Activated naive CD8-positive, alpha-beta T cell treated with anti-CD3 and anti-CD28 coated beads, Interleukin-2, amount 10 ng/mL, durations not matched to agents 7 days and 5 days (primary cell): ENCODE measurements at regions not wholly inside any gene's neighbourhood (a gene's known extent, or its start where the extent isn't known, plus 50 kb on each side); places are given as distances from the start of the nearest gene placed in this dataset.

Source experiments
- ATAC-seq: fragments of 150-1000 bp; cut with Tn5 transposase; one replicate; pipeline ENCODE4 v1.10.0; 2021; ENCODE audit warnings: low read depth, moderate library complexity
- POLR2A ChIA-PET: fragments of 350-600 bp; sonication (Branson Sonifier 250); formaldehyde crosslinking; loops from one replicate; lab custom pipeline; 2021; ENCODE audit warnings: antibody characterized with exemption; lab: Charles Lee
- DNase-seq: peaks from one replicate; pipeline ENCODE4 v3.0.0; 2021
- H3K27ac Mint-ChIP-seq: one replicate; pipeline ENCODE4 v1.8.0; 2022; ENCODE audit warnings: mild to moderate bottlenecking, mixed read lengths
- H3K27me3 Mint-ChIP-seq: one replicate; pipeline ENCODE4 v1.8.0; 2022; ENCODE audit warnings: mild to moderate bottlenecking, moderate library complexity, mixed read lengths
- H3K36me3 Mint-ChIP-seq: one replicate; pipeline ENCODE4 v1.8.0; 2021; ENCODE audit warnings: mild to moderate bottlenecking, mixed read lengths
- H3K4me1 Mint-ChIP-seq: one replicate; pipeline ENCODE4 v1.8.0; 2021; ENCODE audit warnings: mixed read lengths
- H3K4me3 Mint-ChIP-seq: one replicate; pipeline ENCODE4 v1.8.0; 2022; ENCODE audit warnings: mild to moderate bottlenecking, moderate library complexity, mixed read lengths
- H3K9me3 Mint-ChIP-seq: one replicate; pipeline ENCODE4 v1.8.0; 2021; ENCODE audit warnings: mixed read lengths

GRCh38 chr6:113306552-113307145 is 550.5 kb upstream of the MARCKS start:
- H3K4me1 Mint-ChIP-seq = no peaks in the 10 kb centered on the region
- no peak overlapping the region for H3K27ac Mint-ChIP-seq
- H3K27me3 Mint-ChIP-seq = peaks cover 5% of the 10 kb centered on the region
- ATAC-seq (no peak), DNase-seq (peak; percentile 43)
- no peak overlapping the region for H3K4me3 Mint-ChIP-seq
- no peaks in the 10 kb centered on the region for H3K9me3 Mint-ChIP-seq
- H3K36me3 Mint-ChIP-seq = no peaks in the 10 kb centered on the region
- POLR2A ChIA-PET = no interaction called here

- H3K9me3 Mint-ChIP-seq = no peaks in the 10 kb centered on the region
- ATAC-seq (no peak), DNase-seq (no peak)
- H3K27me3 Mint-ChIP-seq = peaks cover 5% of the 10 kb centered on the region
- H3K4me3 Mint-ChIP-seq = no peak overlapping the region
- H3K4me1 Mint-ChIP-seq = no peaks in the 10 kb centered on the region
- POLR2A ChIA-PET = no interaction called here
- no peak overlapping the region for H3K27ac Mint-ChIP-seq
- no peaks in the 10 kb centered on the region for H3K36me3 Mint-ChIP-seq
These were observed 548.9 kb upstream of the MARCKS start for GRCh38 chr6:113308266-113308665.

GRCh38 chr6:113313841-113314240 is 543.3 kb upstream of the MARCKS start:
- DNase-seq (no peak), ATAC-seq (no peak)
- Mint-ChIP-seq H3K27me3 (peaks cover 7% of the 10 kb centered on the region), H3K36me3 (no peaks in the 10 kb centered on the region), H3K9me3 (no peaks in the 10 kb centered on the region), H3K27ac (no peak overlapping the region), H3K4me3 (no peak overlapping the region), H3K4me1 (no peaks in the 10 kb centered on the region)
- POLR2A ChIA-PET = no interaction called here

- Mint-ChIP-seq H3K27ac (no peak overlapping the region), H3K4me3 (no peak overlapping the region), H3K9me3 (no peaks in the 10 kb centered on the region), H3K27me3 (peaks cover 9% of the 10 kb centered on the region), H3K4me1 (no peaks in the 10 kb centered on the region), H3K36me3 (no peaks in the 10 kb centered on the region)
- POLR2A ChIA-PET = no interaction called here
- ATAC-seq = no peak
- DNase-seq = no peak
These were observed 542.0 kb upstream of the MARCKS start for GRCh38 chr6:113315165-113315564.

- POLR2A ChIA-PET = no interaction called here
- Mint-ChIP-seq H3K27ac (no peak overlapping the region), H3K27me3 (peaks cover 5% of the 10 kb centered on the region), H3K36me3 (no peaks in the 10 kb centered on the region), H3K4me3 (no peak overlapping the region), H3K9me3 (no peaks in the 10 kb centered on the region), H3K4me1 (no peaks in the 10 kb centered on the region)
- ATAC-seq = no peak
- DNase-seq = no peak
These were observed 541.3 kb upstream of the MARCKS start for GRCh38 chr6:113315879-113316278.

GRCh38 chr6:113317442-113317841 is 539.7 kb upstream of the MARCKS start:
- Mint-ChIP-seq H3K27ac (no peak overlapping the region), H3K36me3 (no peaks in the 10 kb centered on the region)
- POLR2A ChIA-PET = no interaction called here

GRCh38 chr6:113317891-113318574 is 539.1 kb upstream of the MARCKS start:
- no peak for DNase-seq
- no peaks in the 10 kb centered on the region for H3K4me1 Mint-ChIP-seq
- H3K27me3 Mint-ChIP-seq = peaks cover 4% of the 10 kb centered on the region
- H3K27ac Mint-ChIP-seq = no peak overlapping the region
- no peak for ATAC-seq
- H3K36me3 Mint-ChIP-seq = no peaks in the 10 kb centered on the region
- POLR2A ChIA-PET = no interaction called here
- H3K9me3 Mint-ChIP-seq = no peaks in the 10 kb centered on the region
- no peak overlapping the region for H3K4me3 Mint-ChIP-seq

More at GRCh38 chr6:113317442-113317841, 539.7 kb upstream of the MARCKS start:
- Mint-ChIP-seq H3K4me1 (no peaks in the 10 kb centered on the region), H3K9me3 (no peaks in the 10 kb centered on the region), H3K4me3 (no peak overlapping the region), H3K27me3 (peaks cover 4% of the 10 kb centered on the region)
- no peak for ATAC-seq
- no peak for DNase-seq

GRCh38 chr6:113318575-113318917 is 538.6 kb upstream of the MARCKS start:
- no peak overlapping the region for H3K4me3 Mint-ChIP-seq
- ATAC-seq = no peak
- peaks cover 4% of the 10 kb centered on the region for H3K27me3 Mint-ChIP-seq
- no peak for DNase-seq
- POLR2A ChIA-PET = no interaction called here
- no peaks in the 10 kb centered on the region for H3K4me1 Mint-ChIP-seq
- no peaks in the 10 kb centered on the region for H3K36me3 Mint-ChIP-seq
- H3K9me3 Mint-ChIP-seq = no peaks in the 10 kb centered on the region
- no peak overlapping the region for H3K27ac Mint-ChIP-seq

- no peaks in the 10 kb centered on the region for H3K36me3 Mint-ChIP-seq
- H3K4me3 Mint-ChIP-seq = no peak overlapping the region
- POLR2A ChIA-PET = no interaction called here
These were observed 536.5 kb upstream of the MARCKS start for GRCh38 chr6:113320653-113321052.

GRCh38 chr6:113326781-113327180 is 530.4 kb upstream of the MARCKS start:
- Mint-ChIP-seq H3K9me3 (no peaks in the 10 kb centered on the region), H3K27me3 (no peaks in the 10 kb centered on the region), H3K4me3 (no peak overlapping the region), H3K27ac (no peak overlapping the region), H3K4me1 (no peaks in the 10 kb centered on the region), H3K36me3 (no peaks in the 10 kb centered on the region)
- DNase-seq = no peak
- no peak for ATAC-seq
- POLR2A ChIA-PET = no interaction called here

More at GRCh38 chr6:113320653-113321052, 536.5 kb upstream of the MARCKS start:
- DNase-seq (no peak), ATAC-seq (no peak)
- Mint-ChIP-seq H3K27ac (no peak overlapping the region), H3K4me1 (no peaks in the 10 kb centered on the region), H3K27me3 (peaks cover 4% of the 10 kb centered on the region), H3K9me3 (no peaks in the 10 kb centered on the region)

GRCh38 chr6:113328886-113329381 is 528.2 kb upstream of the MARCKS start:
- Mint-ChIP-seq H3K9me3 (no peaks in the 10 kb centered on the region), H3K4me1 (no peaks in the 10 kb centered on the region), H3K36me3 (no peaks in the 10 kb centered on the region), H3K27me3 (no peaks in the 10 kb centered on the region), H3K4me3 (no peak overlapping the region), H3K27ac (no peak overlapping the region)
- ATAC-seq = no peak
- POLR2A ChIA-PET = no interaction called here
- no peak for DNase-seq

GRCh38 chr6:113329942-113330635 is 527.1 kb upstream of the MARCKS start:
- H3K27ac Mint-ChIP-seq = no peak overlapping the region
- no peaks in the 10 kb centered on the region for H3K27me3 Mint-ChIP-seq
- DNase-seq = no peak
- H3K36me3 Mint-ChIP-seq = no peaks in the 10 kb centered on the region
- H3K4me1 Mint-ChIP-seq = no peaks in the 10 kb centered on the region
- POLR2A ChIA-PET = no interaction called here
- H3K4me3 Mint-ChIP-seq = no peak overlapping the region
- H3K9me3 Mint-ChIP-seq = peaks cover 2% of the 10 kb centered on the region
- ATAC-seq = no peak

- Mint-ChIP-seq H3K27me3 (no peaks in the 10 kb centered on the region), H3K4me3 (no peak overlapping the region), H3K27ac (no peak overlapping the region), H3K36me3 (no peaks in the 10 kb centered on the region), H3K4me1 (no peaks in the 10 kb centered on the region), H3K9me3 (peaks cover 2% of the 10 kb centered on the region)
- POLR2A ChIA-PET = no interaction called here
- no peak for DNase-seq
- ATAC-seq = no peak
These were observed 526.6 kb upstream of the MARCKS start for GRCh38 chr6:113330636-113330946.

GRCh38 chr6:113331021-113331420 is 526.1 kb upstream of the MARCKS start:
- peaks cover 2% of the 10 kb centered on the region for H3K9me3 Mint-ChIP-seq
- ATAC-seq (no peak), DNase-seq (no peak)
- POLR2A ChIA-PET = no interaction called here
- H3K27me3 Mint-ChIP-seq = no peaks in the 10 kb centered on the region
- no peak overlapping the region for H3K27ac Mint-ChIP-seq
- no peaks in the 10 kb centered on the region for H3K4me1 Mint-ChIP-seq
- H3K36me3 Mint-ChIP-seq = no peaks in the 10 kb centered on the region
- no peak overlapping the region for H3K4me3 Mint-ChIP-seq
